Stimulated activated CD8-positive, alpha-beta memory T cell treated with anti-CD3 and anti-CD28 coated beads, Interleukin-7, amount 100 ng/mL, for 48 hours (primary cell): ENCODE measurements at regions not wholly inside any gene's neighbourhood (a gene's known extent, or its start where the extent isn't known, plus 50 kb on each side); places are given as distances from the start of the nearest gene placed in this dataset.

Experiments
- DNase-seq, 2 donors: peaks; one replicate each; pipeline ENCODE4 v3.0.0-alpha.2; 2020; ENCODE audit warnings: low read depth in 1 of 2; ENCODE audit errors: extremely low read depth in 1 of 2

GRCh38 chr15:77771616-77772015 is 138.9 kb upstream of the LINGO1 start:
- no peak for DNase-seq

GRCh38 chr15:77769700-77770099 is 137.0 kb upstream of the LINGO1 start:
- no peak for DNase-seq

GRCh38 chr15:77768521-77769078 is 135.9 kb upstream of the LINGO1 start:
- DNase-seq = no peak

GRCh38 chr15:77768107-77768506 is 135.4 kb upstream of the LINGO1 start:
- DNase-seq = no peak

GRCh38 chr15:77764095-77764494 is 131.4 kb upstream of the LINGO1 start:
- DNase-seq = no peak

GRCh38 chr15:77762747-77763355 is 130.1 kb upstream of the LINGO1 start:
- DNase-seq = no peak

- no peak for DNase-seq
Measured at GRCh38 chr15:77759896-77760592, 127.3 kb upstream of the LINGO1 start.

GRCh38 chr15:77753939-77754338 is 121.2 kb upstream of the LINGO1 start:
- no peak for DNase-seq

- no peak for DNase-seq
Measured at GRCh38 chr15:77753281-77753873, 120.7 kb upstream of the LINGO1 start.

GRCh38 chr15:77749998-77750540 is 117.4 kb upstream of the LINGO1 start:
- no peak for DNase-seq

- no peak for DNase-seq
Measured at GRCh38 chr15:77749236-77749997, 116.7 kb upstream of the LINGO1 start.

GRCh38 chr15:77748078-77749064 is 115.7 kb upstream of the LINGO1 start:
- no peak for DNase-seq

- no peak for DNase-seq
Measured at GRCh38 chr15:77747175-77748077, 114.7 kb upstream of the LINGO1 start.

GRCh38 chr15:77746254-77747174 is 113.8 kb upstream of the LINGO1 start:
- no peak for DNase-seq

- DNase-seq = no peak
Measured at GRCh38 chr15:77744398-77744797, 111.7 kb upstream of the LINGO1 start.

GRCh38 chr15:77742570-77742969 is 109.9 kb upstream of the LINGO1 start:
- DNase-seq = no peak

GRCh38 chr15:77742127-77742526 is 109.4 kb upstream of the LINGO1 start:
- DNase-seq = no peak

- no peak for DNase-seq
Measured at GRCh38 chr15:77741106-77741505, 108.4 kb upstream of the LINGO1 start.
